ENCODE measurements at regions not wholly inside any gene's neighbourhood (a gene's known extent, or its start where the extent isn't known, plus 50 kb on each side); places are given as distances from the start of the nearest gene placed in this dataset.

- TF ChIP-seq PKNOX1 (IDR thresholded peaks at IDR 0.05) = no peak
- TF ChIP-seq BHLHE40 (IDR thresholded peaks at IDR 0.05; ENCODE audit: borderline replicate concordance) = no peak
- TF ChIP-seq FOXM1 (IDR thresholded peaks at IDR 0.05; ENCODE audit: borderline replicate concordance) = no peak
- TF ChIP-seq SP1 (IDR thresholded peaks at IDR 0.05) = no peak
- no peak for TF ChIP-seq HDGF (IDR thresholded peaks at IDR 0.05; ENCODE audit: borderline replicate concordance)
- TF ChIP-seq ELF4 (IDR thresholded peaks at IDR 0.05) = no peak
- no peak for TF ChIP-seq L3MBTL2 (conservative IDR thresholded peaks at IDR 0.05)
- no peak for TF ChIP-seq FOXK2 (IDR thresholded peaks at IDR 0.05)
- TF ChIP-seq ARNT (IDR thresholded peaks at IDR 0.05) = no peak
- no peak for TF ChIP-seq FOXA1 (IDR thresholded peaks at IDR 0.05)
- TF ChIP-seq CTBP1 (IDR thresholded peaks at IDR 0.05; ENCODE audit: borderline replicate concordance) = no peak
- no peak for TF ChIP-seq SUZ12 (IDR thresholded peaks at IDR 0.05)
Observed at GRCh38 chr7:47037607-47038006, 544.3 kb downstream of the TNS3 start.

Measured in HEK293T (cell line).